ENCODE measurements at regions not wholly inside any gene's neighbourhood (a gene's known extent, or its start where the extent isn't known, plus 50 kb on each side); places are given as distances from the start of the nearest gene placed in this dataset.

DNA sequence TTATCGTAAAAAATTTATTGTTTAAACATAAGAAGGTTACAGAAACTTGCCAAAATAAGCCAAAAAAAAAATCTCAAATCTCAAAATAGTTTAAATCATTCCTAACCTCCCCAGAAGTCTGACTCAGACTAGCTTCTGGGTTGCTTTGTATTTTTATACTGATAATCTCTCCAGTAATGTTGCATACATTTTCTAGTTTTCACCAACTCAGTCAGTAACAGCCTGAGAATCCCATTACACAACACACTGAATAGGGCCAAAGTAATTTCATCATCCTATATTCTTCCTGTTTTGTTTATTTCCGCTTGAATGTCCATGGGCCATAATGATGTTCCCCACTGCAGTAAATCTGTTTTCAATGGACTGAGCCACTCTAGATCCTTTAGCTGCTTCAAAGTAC is 478.5 kb downstream of the GPAM start:
- no peaks in the 10 kb centered on the region for H3K36me3 ChIP-seq (ENCODE audit: low read depth)
- TF ChIP-seq, protein P1, sequence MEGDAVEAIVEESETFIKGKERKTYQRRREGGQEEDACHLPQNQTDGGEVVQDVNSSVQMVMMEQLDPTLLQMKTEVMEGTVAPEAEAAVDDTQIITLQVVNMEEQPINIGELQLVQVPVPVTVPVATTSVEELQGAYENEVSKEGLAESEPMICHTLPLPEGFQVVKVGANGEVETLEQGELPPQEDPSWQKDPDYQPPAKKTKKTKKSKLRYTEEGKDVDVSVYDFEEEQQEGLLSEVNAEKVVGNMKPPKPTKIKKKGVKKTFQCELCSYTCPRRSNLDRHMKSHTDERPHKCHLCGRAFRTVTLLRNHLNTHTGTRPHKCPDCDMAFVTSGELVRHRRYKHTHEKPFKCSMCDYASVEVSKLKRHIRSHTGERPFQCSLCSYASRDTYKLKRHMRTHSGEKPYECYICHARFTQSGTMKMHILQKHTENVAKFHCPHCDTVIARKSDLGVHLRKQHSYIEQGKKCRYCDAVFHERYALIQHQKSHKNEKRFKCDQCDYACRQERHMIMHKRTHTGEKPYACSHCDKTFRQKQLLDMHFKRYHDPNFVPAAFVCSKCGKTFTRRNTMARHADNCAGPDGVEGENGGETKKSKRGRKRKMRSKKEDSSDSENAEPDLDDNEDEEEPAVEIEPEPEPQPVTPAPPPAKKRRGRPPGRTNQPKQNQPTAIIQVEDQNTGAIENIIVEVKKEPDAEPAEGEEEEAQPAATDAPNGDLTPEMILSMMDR (IDR thresholded peaks at IDR 0.05; ENCODE audit: poor library complexity, severe bottlenecking): no peak
- no peak for DNase-seq (ENCODE audit: low spot score)
- H3K9me3 ChIP-seq (ENCODE audit: severe bottlenecking): no peaks in the 10 kb centered on the region
- H3K4me3 ChIP-seq (ENCODE audit: severe bottlenecking): no peak overlapping the region
- H3K27ac ChIP-seq (ENCODE audit: poor library complexity, severe bottlenecking): no peak overlapping the region
- no peaks in the 10 kb centered on the region for H3K4me1 ChIP-seq (ENCODE audit: insufficient read depth, poor library complexity, severe bottlenecking)
- no peak for ATAC-seq (ENCODE audit: low read depth)
- H3K27me3 ChIP-seq (ENCODE audit: insufficient read depth, poor library complexity, severe bottlenecking): no peaks in the 10 kb centered on the region

- Histone ChIP-seq H3K4me3 (ENCODE audit: severe bottlenecking) (no peak overlapping the region), H3K27me3 (ENCODE audit: insufficient read depth, poor library complexity, severe bottlenecking) (no peaks in the 10 kb centered on the region), H3K27ac (ENCODE audit: poor library complexity, severe bottlenecking) (no peak overlapping the region), H3K9me3 (ENCODE audit: severe bottlenecking) (no peaks in the 10 kb centered on the region), H3K4me1 (ENCODE audit: insufficient read depth, poor library complexity, severe bottlenecking) (no peaks in the 10 kb centered on the region), H3K36me3 (ENCODE audit: low read depth) (no peaks in the 10 kb centered on the region)
- DNase-seq (ENCODE audit: low spot score) (no peak), ATAC-seq (ENCODE audit: low read depth) (no peak)
- TF ChIP-seq, protein P1 (IDR thresholded peaks at IDR 0.05; ENCODE audit: poor library complexity, severe bottlenecking): no peak
Measured at GRCh38 chr10:111706331-111706730, 477.2 kb downstream of the GPAM start.

GRCh38 chr10:111707076-111707475 is 476.5 kb downstream of the GPAM start:
- no peak overlapping the region for H3K4me3 ChIP-seq (ENCODE audit: severe bottlenecking)
- H3K36me3 ChIP-seq (ENCODE audit: low read depth): no peaks in the 10 kb centered on the region
- H3K9me3 ChIP-seq (ENCODE audit: severe bottlenecking): no peaks in the 10 kb centered on the region
- no peak for ATAC-seq (ENCODE audit: low read depth)
- H3K4me1 ChIP-seq (ENCODE audit: insufficient read depth, poor library complexity, severe bottlenecking): no peaks in the 10 kb centered on the region
- no peaks in the 10 kb centered on the region for H3K27me3 ChIP-seq (ENCODE audit: insufficient read depth, poor library complexity, severe bottlenecking)
- no peak for DNase-seq (ENCODE audit: low spot score)
- TF ChIP-seq, protein P1 (IDR thresholded peaks at IDR 0.05; ENCODE audit: poor library complexity, severe bottlenecking): no peak
- no peak overlapping the region for H3K27ac ChIP-seq (ENCODE audit: poor library complexity, severe bottlenecking)

- ATAC-seq (ENCODE audit: low read depth) (no peak), DNase-seq (ENCODE audit: low spot score) (no peak)
- Histone ChIP-seq H3K27ac (ENCODE audit: poor library complexity, severe bottlenecking) (no peak overlapping the region), H3K36me3 (ENCODE audit: low read depth) (no peaks in the 10 kb centered on the region), H3K4me3 (ENCODE audit: severe bottlenecking) (no peak overlapping the region), H3K9me3 (ENCODE audit: severe bottlenecking) (no peaks in the 10 kb centered on the region), H3K27me3 (ENCODE audit: insufficient read depth, poor library complexity, severe bottlenecking) (no peaks in the 10 kb centered on the region), H3K4me1 (ENCODE audit: insufficient read depth, poor library complexity, severe bottlenecking) (no peaks in the 10 kb centered on the region)
- TF ChIP-seq, protein P1 (IDR thresholded peaks at IDR 0.05; ENCODE audit: poor library complexity, severe bottlenecking): no peak
Measured at GRCh38 chr10:111709603-111710002, 474.0 kb downstream of the GPAM start.

DNA sequence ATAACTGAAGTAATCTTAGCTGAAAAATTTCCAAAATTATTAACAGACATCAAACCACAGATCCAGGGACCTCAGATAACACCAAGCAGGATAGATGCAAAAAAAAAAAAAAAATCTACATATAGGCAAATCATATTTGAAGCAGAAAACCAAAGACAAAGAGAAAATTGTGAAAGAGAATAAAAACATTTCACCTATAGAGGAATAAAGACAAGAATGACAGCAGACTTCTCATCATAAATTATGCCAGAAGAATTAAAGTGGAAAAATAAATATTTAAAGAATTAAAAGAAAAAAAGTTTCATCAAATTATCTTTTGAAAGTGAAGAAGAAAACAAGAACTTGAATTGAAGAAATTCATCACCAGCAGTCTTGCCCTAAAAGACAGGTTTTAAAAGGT is 467.5 kb downstream of the GPAM start:
- no peak for DNase-seq (ENCODE audit: low spot score)
- Histone ChIP-seq H3K36me3 (ENCODE audit: low read depth) (no peaks in the 10 kb centered on the region), H3K27ac (ENCODE audit: poor library complexity, severe bottlenecking) (no peak overlapping the region), H3K4me1 (ENCODE audit: insufficient read depth, poor library complexity, severe bottlenecking) (no peaks in the 10 kb centered on the region), H3K27me3 (ENCODE audit: insufficient read depth, poor library complexity, severe bottlenecking) (no peaks in the 10 kb centered on the region), H3K9me3 (ENCODE audit: severe bottlenecking) (peaks cover 8% of the 10 kb centered on the region), H3K4me3 (ENCODE audit: severe bottlenecking) (no peak overlapping the region)
- no peak for ATAC-seq (ENCODE audit: low read depth)
- TF ChIP-seq, protein P1 (IDR thresholded peaks at IDR 0.05; ENCODE audit: poor library complexity, severe bottlenecking): no peak

Measured in RWPE2 (cell line).